ENCODE measurements at regions not wholly inside any gene's neighbourhood (a gene's known extent, or its start where the extent isn't known, plus 50 kb on each side); places are given as distances from the start of the nearest gene placed in this dataset.

DNA sequence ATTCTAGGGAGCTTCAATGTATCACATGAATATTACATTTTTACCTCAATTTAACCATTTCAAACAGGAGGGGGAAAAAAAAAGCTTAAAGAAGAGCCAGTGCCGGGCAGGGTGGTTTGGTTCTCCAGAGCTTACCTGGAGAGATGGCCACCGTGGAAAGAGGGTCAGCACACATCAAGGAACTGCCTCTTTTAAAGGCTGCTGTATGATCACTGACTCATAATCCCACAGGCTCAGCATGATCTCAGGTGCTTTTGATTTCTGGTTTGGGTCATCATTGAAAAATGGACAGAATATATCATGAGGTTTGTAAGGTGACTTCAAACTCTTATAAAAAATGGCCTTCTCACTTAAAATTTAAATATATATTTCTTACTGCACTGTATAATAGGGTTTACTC, 67.5 kb upstream of the MDFIC start:
- no peak for DNase-seq (ENCODE audit: low read depth in 3 of 3, low spot score in 1 of 3)

DNA sequence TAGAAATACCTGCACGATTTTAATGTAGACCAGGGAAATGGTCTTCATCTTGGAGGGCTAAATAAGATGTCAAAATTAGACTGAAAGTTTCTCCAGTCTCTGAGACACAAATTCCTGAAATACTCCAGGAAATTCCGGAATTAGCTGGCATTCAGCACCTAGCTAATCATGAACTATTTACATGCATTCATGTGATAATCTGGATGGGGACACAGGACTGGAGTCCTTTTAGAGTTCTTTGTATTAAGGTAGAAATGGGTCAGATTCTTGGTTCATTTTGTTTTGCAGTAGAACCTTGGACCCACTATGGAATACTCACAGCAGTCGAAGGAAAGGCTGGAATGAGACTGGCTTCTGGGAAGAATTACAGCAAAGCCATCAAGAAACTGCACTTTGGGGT, 65.3 kb upstream of the MDFIC start:
- DNase-seq (ENCODE audit: low read depth in 3 of 3, low spot score in 1 of 3), result no peak

DNA sequence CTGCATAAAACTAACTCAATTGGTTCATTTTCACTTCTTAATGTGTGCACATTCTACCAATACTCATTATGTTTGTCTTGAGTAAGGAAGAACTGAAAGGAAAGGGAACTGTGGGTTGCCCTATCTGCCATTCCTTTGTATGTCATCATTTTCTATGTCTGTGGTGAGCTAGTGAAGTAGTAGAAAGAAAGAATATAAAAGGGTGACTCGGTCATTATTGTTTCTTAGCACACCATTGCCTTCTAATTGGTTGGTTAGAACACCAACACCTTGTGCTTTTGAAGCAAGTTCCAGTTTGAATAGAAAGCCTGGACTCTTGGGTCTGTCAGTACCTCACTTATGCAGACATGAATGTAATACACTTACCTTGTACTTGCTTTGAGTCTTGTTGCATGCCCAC, 64.3 kb upstream of the MDFIC start:
- no peak for DNase-seq (ENCODE audit: low read depth in 3 of 3, low spot score in 1 of 3)

DNA sequence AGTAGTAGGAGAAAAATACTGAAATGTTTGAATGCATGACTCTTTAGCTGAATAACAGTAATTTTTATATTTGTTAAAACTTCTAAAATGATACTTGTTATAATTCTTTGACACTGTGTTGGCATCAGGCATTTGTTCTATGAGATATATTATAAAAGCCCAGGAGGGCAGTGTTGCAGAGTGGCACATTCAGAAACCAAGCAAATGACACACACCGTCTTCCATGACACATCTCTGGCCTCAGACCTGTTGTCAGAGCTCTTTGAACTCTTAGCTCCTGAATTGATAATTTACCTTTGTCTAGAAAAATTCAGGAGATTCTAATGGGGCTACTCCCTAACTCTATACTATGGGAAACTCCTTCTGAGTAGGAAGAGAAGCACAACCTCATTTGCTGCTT, 62.4 kb upstream of the MDFIC start:
- no peak for DNase-seq (ENCODE audit: low read depth in 3 of 3, low spot score in 1 of 3)

DNA sequence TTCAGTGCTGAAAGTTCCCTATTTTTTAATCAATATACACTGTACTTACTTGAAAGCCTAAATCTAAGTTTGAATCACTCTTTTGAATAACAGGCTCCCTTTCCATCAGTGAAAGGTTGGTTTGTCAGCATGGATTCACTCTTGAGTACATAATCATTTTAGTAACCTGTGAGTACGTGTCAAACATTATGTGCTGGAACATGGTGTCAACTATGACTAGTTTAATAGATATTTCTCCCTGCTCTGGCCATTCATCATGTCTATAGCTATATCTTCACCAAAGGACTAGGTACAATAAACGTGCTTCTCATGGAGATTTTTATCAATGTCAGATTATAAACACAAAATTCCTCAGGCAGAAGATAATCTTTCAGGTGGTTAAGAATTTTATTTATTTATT, 61.7 kb upstream of the MDFIC start:
- no peak for DNase-seq (ENCODE audit: low read depth in 3 of 3, low spot score in 1 of 3)

DNA sequence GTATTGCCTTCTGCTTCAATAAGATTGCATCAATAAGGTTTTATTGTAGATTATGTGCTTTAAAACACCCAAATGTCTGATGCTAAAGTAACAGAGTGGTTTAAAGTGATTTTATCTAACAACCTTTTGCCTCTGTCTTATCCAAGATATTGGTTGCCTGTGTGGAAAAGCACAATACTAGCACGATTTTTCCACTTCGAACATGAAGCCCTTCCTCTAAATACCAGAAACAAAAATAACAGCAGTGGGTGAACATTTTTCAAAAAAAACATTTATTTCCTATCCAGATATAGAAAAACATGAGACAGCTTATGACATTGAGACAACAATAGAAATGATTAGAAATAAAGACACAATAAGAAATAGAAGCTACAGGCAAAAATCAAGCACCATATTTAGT, 59.5 kb upstream of the MDFIC start:
- no peak for DNase-seq (ENCODE audit: low read depth in 3 of 3, low spot score in 1 of 3)

DNA sequence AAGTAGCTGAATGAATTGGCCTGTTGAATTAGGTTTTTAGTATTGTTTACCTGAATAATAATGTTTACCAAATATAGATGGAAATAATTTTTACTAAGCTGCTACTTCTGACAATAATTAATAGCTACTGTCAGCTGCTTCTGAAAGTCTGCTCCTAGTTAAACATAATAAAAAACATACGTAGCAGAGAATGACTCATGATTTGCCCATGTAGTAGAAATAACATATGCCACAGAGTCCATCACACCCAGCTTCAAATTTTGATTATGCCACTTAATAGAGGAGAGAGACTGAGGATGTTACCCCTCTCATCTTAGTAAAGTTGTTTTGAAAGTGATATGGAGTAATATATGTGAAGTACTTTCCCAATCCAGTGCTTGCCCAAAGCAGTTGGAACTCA, 57.6 kb upstream of the MDFIC start:
- no peak for DNase-seq (ENCODE audit: low read depth in 3 of 3, low spot score in 1 of 3)

DNA sequence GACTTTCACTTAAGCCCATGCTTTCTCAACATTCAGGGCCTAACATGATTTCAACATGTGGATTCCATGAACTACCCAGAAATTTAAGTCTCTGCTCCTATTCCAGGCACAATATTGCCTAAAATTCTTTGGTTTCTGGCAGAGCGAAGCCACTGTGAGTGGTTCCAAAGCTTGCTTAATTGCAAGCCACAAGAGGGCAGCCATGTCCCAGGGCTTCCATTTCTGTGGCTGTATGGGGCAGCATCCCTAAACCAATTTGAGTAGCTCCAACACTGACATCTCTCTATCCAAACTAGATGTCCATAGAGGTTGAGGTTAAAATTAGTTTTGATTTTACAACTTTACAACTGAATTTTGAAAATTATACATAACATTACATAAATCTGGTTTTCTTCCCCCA, 56.3 kb upstream of the MDFIC start:
- peak; percentile 17 to 41 (median 31) for DNase-seq (ENCODE audit: low read depth in 3 of 3, low spot score in 1 of 3)
